Astrocyte (in vitro differentiated cells and primary cell): ENCODE measurements at regions not wholly inside any gene's neighbourhood (a gene's known extent, or its start where the extent isn't known, plus 50 kb on each side); places are given as distances from the start of the nearest gene placed in this dataset.

Source experiments
- DNase-seq: peaks from one replicate; pipeline ENCODE4 v3.0.0-alpha.2; 2010; ENCODE audit warnings: low read depth
- FAIRE-seq: peaks from 2 replicates; lab custom pipeline; 2011; peaks lifted over from hg19 to GRCh38; lab: Jason Lieb, UNC
- H2AFZ ChIP-seq: 2 replicates; pipeline ENCODE4 v1.6.0; 2012; ENCODE audit warnings: low read depth, low read length, inconsistent platforms
- H3K27ac ChIP-seq: 2 replicates; pipeline ENCODE4 v1.5.1; 2011; ENCODE audit warnings: low read depth, low read length, inconsistent platforms
- H3K27me3 ChIP-seq: 2 replicates; pipeline ENCODE4 v1.6.0; 2011; ENCODE audit warnings: low read length, inconsistent platforms; ENCODE audit not compliant: insufficient read depth
- H3K36me3 ChIP-seq: 2 replicates; pipeline ENCODE4 v1.5.1; 2011; ENCODE audit warnings: low read length, inconsistent platforms; ENCODE audit not compliant: insufficient read depth
- H3K4me1 ChIP-seq: 2 replicates; pipeline ENCODE4 v1.5.1; 2011; ENCODE audit warnings: low read length, inconsistent platforms; ENCODE audit not compliant: insufficient read depth
- H3K4me2 ChIP-seq: 2 replicates; pipeline ENCODE4 v1.6.0; 2012; ENCODE audit warnings: low read length, inconsistent platforms
- H3K4me3 ChIP-seq: 2 replicates; pipeline ENCODE4 v1.5.1; 2011; ENCODE audit warnings: low read depth, mild to moderate bottlenecking, low read length, inconsistent platforms; ENCODE audit not compliant: insufficient read depth
- H3K79me2 ChIP-seq: 2 replicates; pipeline ENCODE4 v1.6.0; 2012; ENCODE audit warnings: mild to moderate bottlenecking, low read length, inconsistent platforms; ENCODE audit not compliant: insufficient read depth
- H3K9ac ChIP-seq: 2 replicates; pipeline ENCODE4 v1.6.0; 2012; ENCODE audit warnings: mild to moderate bottlenecking, low read length, inconsistent platforms
- H3K9me3 ChIP-seq: 2 replicates; pipeline ENCODE4 v1.5.1; 2012; ENCODE audit warnings: low read depth, mild to moderate bottlenecking, low read length, inconsistent platforms; ENCODE audit not compliant: insufficient read depth
- H4K20me1 ChIP-seq: 2 replicates; pipeline ENCODE4 v1.6.0; 2012; ENCODE audit warnings: low read length, inconsistent platforms; ENCODE audit not compliant: insufficient read depth
- H3K27ac Mint-ChIP-seq: one replicate; pipeline ENCODE4 v1.8.0; 2021; ENCODE audit warnings: mild to moderate bottlenecking, mixed read lengths; ENCODE audit not compliant: unreplicated experiment
- H3K27me3 Mint-ChIP-seq: one replicate; pipeline ENCODE4 v1.8.0; 2021; ENCODE audit warnings: low read depth, mixed read lengths; ENCODE audit not compliant: unreplicated experiment
- H3K36me3 Mint-ChIP-seq: one replicate; pipeline ENCODE4 v1.8.0; 2021; ENCODE audit warnings: low read depth, mixed read lengths; ENCODE audit not compliant: unreplicated experiment
- H3K4me1 Mint-ChIP-seq: one replicate; pipeline ENCODE4 v1.8.0; 2021; ENCODE audit warnings: low read depth, mixed read lengths; ENCODE audit not compliant: unreplicated experiment
- H3K4me3 Mint-ChIP-seq: one replicate; pipeline ENCODE4 v1.8.0; 2021; ENCODE audit warnings: mild to moderate bottlenecking, moderate library complexity, mixed read lengths; ENCODE audit not compliant: unreplicated experiment
- H3K9me3 Mint-ChIP-seq: one replicate; pipeline ENCODE4 v1.8.0; 2021; ENCODE audit warnings: mild to moderate bottlenecking, mixed read lengths; ENCODE audit not compliant: unreplicated experiment
- CTCF ChIP-seq: IDR thresholded peaks from 2 replicates; pipeline ENCODE4 v1.5.1; 2011; ENCODE audit warnings: low read depth, mild to moderate bottlenecking, inconsistent platforms, low read length, moderate library complexity; ENCODE audit not compliant: insufficient read depth
- EZH2 ChIP-seq: IDR thresholded peaks from 2 replicates; pipeline ENCODE4 v1.6.1; 2012; ENCODE audit warnings: mild to moderate bottlenecking, low read length, inconsistent platforms; ENCODE audit not compliant: insufficient read depth

GRCh38 chr16:61050547-61050946 is 985.7 kb downstream of the CDH8 start:
- Mint-ChIP-seq H3K4me3 (no peak overlapping the region), H3K36me3 (no peaks in the 10 kb centered on the region), H3K9me3 (no peaks in the 10 kb centered on the region), H3K27ac (no peak overlapping the region), H3K4me1 (no peaks in the 10 kb centered on the region), H3K27me3 (peaks cover 6% of the 10 kb centered on the region)
- H2AFZ ChIP-seq = no peak overlapping the region
- no peak overlapping the region for H3K4me3 ChIP-seq
- FAIRE-seq = no peak
- H3K4me2 ChIP-seq = no peak overlapping the region
- no peak for DNase-seq
- no peak overlapping the region for H3K27ac ChIP-seq
- no peaks in the 10 kb centered on the region for H4K20me1 ChIP-seq
- no peaks in the 10 kb centered on the region for H3K79me2 ChIP-seq
- no peak overlapping the region for H3K9ac ChIP-seq
- no peak for TF ChIP-seq EZH2
- no peaks in the 10 kb centered on the region for H3K4me1 ChIP-seq
- no peaks in the 10 kb centered on the region for H3K27me3 ChIP-seq
- no peaks in the 10 kb centered on the region for H3K36me3 ChIP-seq
- no peaks in the 10 kb centered on the region for H3K9me3 ChIP-seq

- Histone ChIP-seq H3K4me2 (no peak overlapping the region), H2AFZ (no peak overlapping the region), H3K27ac (no peak overlapping the region), H3K79me2 (no peaks in the 10 kb centered on the region), H3K27me3 (no peaks in the 10 kb centered on the region), H3K4me3 (no peak overlapping the region), H3K9me3 (no peaks in the 10 kb centered on the region), H3K4me1 (no peaks in the 10 kb centered on the region), H3K9ac (no peak overlapping the region), H3K36me3 (no peaks in the 10 kb centered on the region), H4K20me1 (no peaks in the 10 kb centered on the region)
- H3K36me3 Mint-ChIP-seq = no peaks in the 10 kb centered on the region
- H3K4me3 Mint-ChIP-seq = no peak overlapping the region
- no peak overlapping the region for H3K27ac Mint-ChIP-seq
- TF ChIP-seq CTCF = no peak
- TF ChIP-seq EZH2 = no peak
- DNase-seq (no peak), FAIRE-seq (no peak)
- no peaks in the 10 kb centered on the region for H3K9me3 Mint-ChIP-seq
- H3K4me1 Mint-ChIP-seq = no peaks in the 10 kb centered on the region
- H3K27me3 Mint-ChIP-seq = peaks cover 11% of the 10 kb centered on the region
Measured at GRCh38 chr16:61045931-61046330, 990.3 kb downstream of the CDH8 start.

GRCh38 chr16:61042737-61043136 is 993.5 kb downstream of the CDH8 start:
- TF ChIP-seq EZH2 (no peak), CTCF (no peak)
- Histone ChIP-seq H3K4me3 (no peak overlapping the region), H3K4me2 (no peak overlapping the region), H4K20me1 (no peaks in the 10 kb centered on the region), H2AFZ (no peak overlapping the region), H3K9me3 (no peaks in the 10 kb centered on the region), H3K27ac (no peak overlapping the region), H3K79me2 (no peaks in the 10 kb centered on the region), H3K4me1 (no peaks in the 10 kb centered on the region), H3K27me3 (no peaks in the 10 kb centered on the region), H3K36me3 (no peaks in the 10 kb centered on the region), H3K9ac (no peak overlapping the region)
- Mint-ChIP-seq H3K4me3 (no peak overlapping the region), H3K27me3 (peaks cover 8% of the 10 kb centered on the region), H3K4me1 (no peaks in the 10 kb centered on the region), H3K9me3 (no peaks in the 10 kb centered on the region), H3K27ac (no peak overlapping the region), H3K36me3 (no peaks in the 10 kb centered on the region)
- FAIRE-seq (no peak), DNase-seq (no peak)
